K562 (cell line): ENCODE measurements at regions not wholly inside any gene's neighbourhood (a gene's known extent, or its start where the extent isn't known, plus 50 kb on each side); places are given as distances from the start of the nearest gene placed in this dataset.

Experiments used
- BRCA1 ChIP-seq, 2 experiments: fragments of 450-650 bp in 1 of 2; sonication (generic) in 1 of 2; formaldehyde crosslinking in 1 of 2; IDR thresholded peaks; 2 replicates each; pipeline versions ENCODE4 v1.5.0 to v1.6.1; 2017 to 2020; ENCODE audit warnings: mild to moderate bottlenecking in 1 of 2, missing genetic modification reagents in 1 of 2
- EP300 ChIP-seq: IDR thresholded peaks from 2 replicates; pipeline ENCODE4 v1.6.1; 2012; ENCODE audit warnings: low read length, improper control_type of control experiment
- FOXM1 ChIP-seq, 2 experiments: fragments of 450-650 bp in 1 of 2; sonication (generic) in 1 of 2; formaldehyde crosslinking in 1 of 2; IDR thresholded peaks; 2 replicates each; pipeline versions ENCODE4 v1.6.1 to v1.9.0; 2017 to 2022; ENCODE audit warnings: low read depth in 2 of 2, mild to moderate bottlenecking in 2 of 2, missing genetic modification reagents in 1 of 2, moderate library complexity in 1 of 2
- POLR2AphosphoS2 ChIP-seq: IDR thresholded peaks from 2 replicates; pipeline ENCODE4 v1.6.1; 2012; ENCODE audit warnings: low read length, improper control_type of control experiment
- POLR2AphosphoS5 ChIP-seq: IDR thresholded peaks from 2 replicates; pipeline ENCODE4 v1.6.1; 2011; ENCODE audit warnings: mild to moderate bottlenecking, low read depth, low read length, moderate library complexity; ENCODE audit not compliant: control insufficient read depth, insufficient read depth
- RAD21 ChIP-seq, 2 experiments: fragments of 250-450 bp in 1 of 2; fragments of 450-650 bp in 1 of 2; sonication (Bioruptor Pico) in 1 of 2; formaldehyde crosslinking in 1 of 2; IDR thresholded peaks in 1 of 2; conservative IDR thresholded peaks in 1 of 2; 2 replicates each; pipeline versions ENCODE4 v1.4.0 to v1.8.0; 2020 to 2022; ENCODE audit warnings: mild to moderate bottlenecking in 2 of 2, moderate library complexity in 1 of 2
- RBM39 ChIP-seq: fragments of 200-400 bp; formaldehyde crosslinking; optimal IDR thresholded peaks from 2 replicates; pipeline ENCODE3; 2018; ENCODE audit warnings: low read depth, low read length
- TCFL5 ChIP-seq: fragments of 250-450 bp; sonication (Bioruptor Pico); conservative IDR thresholded peaks from 2 replicates; pipeline ENCODE4 v1.6.1; 2021; ENCODE audit warnings: mild to moderate bottlenecking, moderate library complexity, matching md5 sums
- TSC22D4 ChIP-seq: fragments of 450-650 bp; IDR thresholded peaks from 2 replicates; pipeline ENCODE4 v1.6.1; 2016; ENCODE audit warnings: missing genetic modification characterization, missing biosample characterization, control low read depth
- ZNF584 ChIP-seq: fragments of 200-800 bp; sonication (Bioruptor generic); IDR thresholded peaks from 2 replicates; pipeline ENCODE4 v1.6.1; 2016; ENCODE audit warnings: low read depth, mild to moderate bottlenecking, missing genetic modification characterization, missing compliant biosample characterization
- TF ChIP-seq, protein P1 (sequence below), 2 experiments: fragments of 450-650 bp; formaldehyde crosslinking in 1 of 2; IDR thresholded peaks; 2 replicates each; pipeline versions ENCODE4 v1.4.0 to v1.6.1; 2014 to 2020; ENCODE audit warnings: mild to moderate bottlenecking in 2 of 2, borderline replicate concordance in 1 of 2, low read depth in 1 of 2
- TF ChIP-seq, protein P2 (sequence below): fragments of 450-650 bp; IDR thresholded peaks from 2 replicates; pipeline ENCODE4 v1.6.1; 2016; ENCODE audit warnings: low read depth, mild to moderate bottlenecking, moderate library complexity

DNA sequence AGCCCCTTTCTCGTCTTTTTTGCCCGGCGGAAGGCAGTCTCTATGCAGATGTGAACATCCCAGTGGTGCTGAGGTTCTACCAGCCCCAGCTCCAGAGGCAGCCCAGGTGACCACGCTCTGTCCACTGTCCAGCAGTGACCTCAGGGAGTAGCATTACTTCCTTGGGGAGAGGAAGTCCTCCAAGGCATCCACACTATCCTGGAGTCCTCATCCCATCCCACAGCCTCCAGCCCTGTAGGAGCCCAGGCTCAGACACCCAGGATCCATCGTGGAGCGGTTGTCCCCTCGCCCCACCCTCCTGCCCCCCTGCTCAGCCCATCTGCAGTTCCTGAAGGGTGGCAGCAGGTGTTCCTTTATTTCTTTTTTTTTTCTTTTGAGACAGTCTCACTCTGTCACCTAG, 294.5 kb upstream of the IRX4 start (continued):
- TF ChIP-seq, protein P1, sequence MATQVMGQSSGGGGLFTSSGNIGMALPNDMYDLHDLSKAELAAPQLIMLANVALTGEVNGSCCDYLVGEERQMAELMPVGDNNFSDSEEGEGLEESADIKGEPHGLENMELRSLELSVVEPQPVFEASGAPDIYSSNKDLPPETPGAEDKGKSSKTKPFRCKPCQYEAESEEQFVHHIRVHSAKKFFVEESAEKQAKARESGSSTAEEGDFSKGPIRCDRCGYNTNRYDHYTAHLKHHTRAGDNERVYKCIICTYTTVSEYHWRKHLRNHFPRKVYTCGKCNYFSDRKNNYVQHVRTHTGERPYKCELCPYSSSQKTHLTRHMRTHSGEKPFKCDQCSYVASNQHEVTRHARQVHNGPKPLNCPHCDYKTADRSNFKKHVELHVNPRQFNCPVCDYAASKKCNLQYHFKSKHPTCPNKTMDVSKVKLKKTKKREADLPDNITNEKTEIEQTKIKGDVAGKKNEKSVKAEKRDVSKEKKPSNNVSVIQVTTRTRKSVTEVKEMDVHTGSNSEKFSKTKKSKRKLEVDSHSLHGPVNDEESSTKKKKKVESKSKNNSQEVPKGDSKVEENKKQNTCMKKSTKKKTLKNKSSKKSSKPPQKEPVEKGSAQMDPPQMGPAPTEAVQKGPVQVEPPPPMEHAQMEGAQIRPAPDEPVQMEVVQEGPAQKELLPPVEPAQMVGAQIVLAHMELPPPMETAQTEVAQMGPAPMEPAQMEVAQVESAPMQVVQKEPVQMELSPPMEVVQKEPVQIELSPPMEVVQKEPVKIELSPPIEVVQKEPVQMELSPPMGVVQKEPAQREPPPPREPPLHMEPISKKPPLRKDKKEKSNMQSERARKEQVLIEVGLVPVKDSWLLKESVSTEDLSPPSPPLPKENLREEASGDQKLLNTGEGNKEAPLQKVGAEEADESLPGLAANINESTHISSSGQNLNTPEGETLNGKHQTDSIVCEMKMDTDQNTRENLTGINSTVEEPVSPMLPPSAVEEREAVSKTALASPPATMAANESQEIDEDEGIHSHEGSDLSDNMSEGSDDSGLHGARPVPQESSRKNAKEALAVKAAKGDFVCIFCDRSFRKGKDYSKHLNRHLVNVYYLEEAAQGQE (IDR thresholded peaks at IDR 0.05; ENCODE audit: borderline replicate concordance), result no peak
- TF ChIP-seq, protein P1 (CRISPR knock-in tag; IDR thresholded peaks at IDR 0.05; ENCODE audit: low read depth), result no peak
- TF ChIP-seq TSC22D4 (tag) (no peak), BRCA1 (IDR thresholded peaks at IDR 0.05) (no peak), BRCA1 (CRISPR knock-in tag; IDR thresholded peaks at IDR 0.05) (no peak), FOXM1 (IDR thresholded peaks at IDR 0.05; ENCODE audit: low read depth) (no peak), FOXM1 (CRISPR knock-in tag; IDR thresholded peaks at IDR 0.05; ENCODE audit: low read depth) (no peak), RAD21 (CRISPR knock-in tag; conservative IDR thresholded peaks at IDR 0.05 in 1 of 2, IDR thresholded peaks at IDR 0.05 in 1 of 2) (no peak), POLR2AphosphoS2 (no peak), ZNF584 (CRISPR knock-in tag) (no peak), POLR2AphosphoS5 (no peak), TCFL5 (no peak), EP300 (no peak), RBM39 (no peak)
- TF ChIP-seq, protein P2, sequence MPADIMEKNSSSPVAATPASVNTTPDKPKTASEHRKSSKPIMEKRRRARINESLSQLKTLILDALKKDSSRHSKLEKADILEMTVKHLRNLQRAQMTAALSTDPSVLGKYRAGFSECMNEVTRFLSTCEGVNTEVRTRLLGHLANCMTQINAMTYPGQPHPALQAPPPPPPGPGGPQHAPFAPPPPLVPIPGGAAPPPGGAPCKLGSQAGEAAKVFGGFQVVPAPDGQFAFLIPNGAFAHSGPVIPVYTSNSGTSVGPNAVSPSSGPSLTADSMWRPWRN, result no peak
